ENCODE measurements at regions not wholly inside any gene's neighbourhood (a gene's known extent, or its start where the extent isn't known, plus 50 kb on each side); places are given as distances from the start of the nearest gene placed in this dataset.

DNA sequence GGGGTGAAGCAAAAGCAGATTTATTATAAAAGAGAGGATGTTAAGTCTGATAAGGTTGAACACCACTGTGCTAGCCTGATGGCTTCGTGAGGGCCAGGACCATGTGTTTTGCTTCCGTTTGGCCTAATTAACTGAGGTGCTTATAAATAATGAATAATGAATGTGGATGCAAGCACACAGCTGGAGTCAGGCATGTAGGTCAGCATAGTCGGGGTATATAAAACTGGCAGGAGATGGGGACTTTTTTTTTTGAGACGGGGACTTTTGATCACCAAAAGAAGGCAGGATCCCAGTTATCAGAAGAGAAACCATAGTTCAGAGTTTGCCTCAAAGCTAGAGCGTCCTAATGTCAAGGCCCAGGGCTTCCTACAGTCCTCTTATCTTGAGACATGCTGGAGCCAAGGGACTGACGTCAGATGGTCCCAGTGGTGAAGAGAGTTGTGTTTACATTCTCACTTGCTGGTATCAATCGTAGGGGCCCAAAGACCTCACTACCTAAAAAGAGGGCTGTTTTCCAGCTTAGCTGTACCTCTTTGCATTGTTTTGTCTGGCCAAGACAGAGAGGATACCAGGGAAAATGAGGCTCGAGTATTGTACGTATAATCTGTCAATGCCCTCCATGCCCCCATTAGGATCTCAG, 50.4 kb downstream of the RTL9 start:
- no peak for DNase-seq

DNA sequence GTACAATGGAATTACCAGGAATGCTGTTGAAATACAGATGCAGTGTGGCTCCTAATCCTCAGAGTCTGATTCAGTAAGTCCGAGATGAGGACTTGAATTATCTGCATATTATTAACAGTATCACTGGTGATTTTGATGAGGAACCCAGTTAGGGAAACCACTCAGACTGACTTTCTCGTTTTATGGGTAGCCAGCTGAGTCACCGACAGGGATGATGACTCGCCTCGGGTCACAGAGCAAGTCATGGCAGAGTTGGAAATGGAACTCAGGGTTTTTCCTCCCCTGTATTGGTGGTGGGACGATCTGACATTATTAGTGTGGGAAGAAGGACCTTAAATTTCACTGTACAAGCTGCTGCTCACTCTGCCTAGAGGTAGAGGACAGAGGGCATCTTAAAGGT, 51.3 kb downstream of the RTL9 start:
- no peak for DNase-seq

DNA sequence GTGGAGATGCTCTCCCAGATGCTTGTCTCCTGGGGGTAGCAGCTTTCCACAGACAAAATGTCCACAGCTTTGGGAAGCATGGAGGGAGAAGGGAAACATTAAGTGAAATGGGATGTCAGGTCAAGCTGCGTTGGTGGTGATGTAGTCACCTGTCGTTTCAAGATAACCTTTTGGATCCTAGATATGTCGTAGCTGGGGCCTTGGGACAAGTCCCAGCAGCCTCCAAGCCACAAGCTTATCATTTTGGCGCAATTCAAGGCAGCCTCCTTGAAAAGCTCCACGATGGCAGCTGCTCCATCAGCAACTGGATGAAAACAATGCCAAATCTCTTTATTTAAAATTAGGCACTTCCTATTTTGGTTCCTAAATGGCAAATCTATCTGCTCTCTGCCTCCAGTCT, 52.0 kb downstream of the RTL9 start:
- DNase-seq: no peak

DNA sequence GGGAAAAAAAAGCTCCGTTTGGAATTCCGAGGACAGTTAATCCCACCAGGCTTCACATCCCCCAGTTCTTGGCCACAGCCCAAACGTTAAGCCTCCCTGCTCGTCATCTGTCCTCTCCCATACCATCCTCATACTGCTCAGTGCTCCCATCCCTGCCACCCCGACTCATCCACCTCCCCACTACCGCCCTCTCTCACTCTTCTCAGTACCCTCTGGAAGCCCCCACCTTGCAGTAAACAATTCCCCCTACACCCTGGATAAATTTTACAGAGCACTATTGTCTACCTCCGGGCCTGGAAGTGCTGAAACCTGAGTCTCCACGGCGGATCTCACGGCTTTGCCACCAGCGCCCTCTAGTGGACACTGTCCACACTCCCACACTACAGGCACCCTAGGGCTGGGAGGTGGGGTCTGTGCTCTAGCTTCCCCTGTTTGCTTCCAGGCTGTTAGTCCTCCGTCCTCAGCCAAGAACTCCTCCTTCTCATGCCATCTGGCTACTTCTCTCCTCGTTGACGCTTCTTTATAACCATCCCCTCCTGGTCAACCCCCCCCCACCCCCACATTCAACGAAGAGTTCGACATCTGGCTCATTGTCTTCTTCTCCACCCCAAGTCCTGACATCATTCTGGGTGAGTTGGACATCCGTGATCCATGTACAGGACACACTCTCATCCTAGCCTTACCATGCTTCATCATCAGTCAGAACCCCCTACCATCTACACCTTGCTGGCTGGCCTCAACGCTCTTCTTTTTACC, 54.5 kb downstream of the RTL9 start:
- DNase-seq: peak; percentile 64

DNA sequence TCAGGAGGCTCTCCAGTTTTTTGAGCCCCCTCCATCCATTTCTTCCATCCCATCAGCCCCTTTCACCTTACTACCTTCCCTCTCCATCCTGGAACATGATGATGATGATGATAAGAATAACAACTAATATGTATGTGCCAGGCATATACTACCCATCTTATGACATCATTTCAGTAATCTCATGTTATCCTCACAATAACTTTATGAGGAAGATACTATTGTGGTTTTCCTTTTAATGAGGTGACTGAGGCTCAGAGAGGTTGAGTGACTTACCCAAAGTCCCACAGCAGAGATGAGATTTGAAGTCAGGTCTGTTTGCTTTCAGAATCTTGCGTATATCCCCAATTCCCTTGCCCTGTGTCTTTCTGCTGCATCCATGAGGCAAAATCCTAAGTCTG, 55.1 kb downstream of the RTL9 start:
- no peak for DNase-seq

DNA sequence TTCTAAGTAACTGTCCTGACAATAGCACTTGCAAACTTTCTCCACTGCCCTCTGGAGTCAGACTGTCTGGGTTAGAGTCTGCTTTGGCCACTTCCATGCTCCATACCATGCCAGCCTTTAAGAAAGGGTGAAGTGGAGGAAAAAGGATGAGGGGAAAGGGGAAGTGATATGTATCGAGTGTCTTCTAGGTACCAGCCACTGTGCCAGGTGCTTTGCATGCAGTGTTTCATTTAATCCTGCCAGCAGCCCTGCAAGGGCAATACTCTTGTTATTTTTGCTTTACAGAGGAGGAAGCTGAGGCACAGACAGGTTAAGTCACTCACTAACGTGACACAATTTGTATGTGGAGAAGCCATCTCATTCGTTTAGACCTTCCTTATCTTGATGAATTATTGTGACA, 55.6 kb downstream of the RTL9 start:
- no peak for DNase-seq

DNA sequence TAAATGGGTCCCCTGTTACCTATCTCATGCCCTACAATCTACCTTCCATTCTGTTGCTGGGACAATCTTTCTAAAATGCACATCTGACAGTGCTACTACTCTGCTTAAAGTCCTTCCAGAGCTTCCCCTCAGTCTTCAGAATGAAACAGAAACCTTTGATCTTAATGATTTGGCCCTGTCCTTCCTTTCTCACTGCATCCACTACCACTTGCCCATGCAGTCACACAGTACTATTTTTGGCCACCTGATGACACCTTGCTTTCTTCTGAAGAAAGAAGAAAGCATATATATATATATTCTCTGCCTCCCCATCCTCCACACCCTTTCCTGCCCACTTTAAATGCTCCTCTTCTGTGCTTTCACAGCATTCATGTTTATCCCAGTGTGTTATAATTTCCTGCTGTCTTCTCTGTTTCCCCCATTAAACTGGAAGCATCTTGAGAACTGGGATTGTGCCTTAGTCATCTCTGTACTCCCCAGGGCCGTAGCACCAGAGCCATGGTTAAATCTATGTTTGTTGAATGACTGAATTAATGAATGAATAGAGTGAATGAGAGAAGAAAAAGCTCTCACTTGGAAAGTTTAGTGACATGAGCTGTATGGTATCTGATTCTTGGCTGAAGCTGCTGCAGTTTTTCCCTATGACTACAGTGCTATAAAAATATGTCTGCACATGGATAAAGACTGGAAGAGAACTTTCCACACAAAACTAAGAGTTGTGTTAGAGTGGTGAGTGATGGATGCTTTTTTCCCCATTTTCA, 56.2 kb downstream of the RTL9 start:
- no peak for DNase-seq

DNA sequence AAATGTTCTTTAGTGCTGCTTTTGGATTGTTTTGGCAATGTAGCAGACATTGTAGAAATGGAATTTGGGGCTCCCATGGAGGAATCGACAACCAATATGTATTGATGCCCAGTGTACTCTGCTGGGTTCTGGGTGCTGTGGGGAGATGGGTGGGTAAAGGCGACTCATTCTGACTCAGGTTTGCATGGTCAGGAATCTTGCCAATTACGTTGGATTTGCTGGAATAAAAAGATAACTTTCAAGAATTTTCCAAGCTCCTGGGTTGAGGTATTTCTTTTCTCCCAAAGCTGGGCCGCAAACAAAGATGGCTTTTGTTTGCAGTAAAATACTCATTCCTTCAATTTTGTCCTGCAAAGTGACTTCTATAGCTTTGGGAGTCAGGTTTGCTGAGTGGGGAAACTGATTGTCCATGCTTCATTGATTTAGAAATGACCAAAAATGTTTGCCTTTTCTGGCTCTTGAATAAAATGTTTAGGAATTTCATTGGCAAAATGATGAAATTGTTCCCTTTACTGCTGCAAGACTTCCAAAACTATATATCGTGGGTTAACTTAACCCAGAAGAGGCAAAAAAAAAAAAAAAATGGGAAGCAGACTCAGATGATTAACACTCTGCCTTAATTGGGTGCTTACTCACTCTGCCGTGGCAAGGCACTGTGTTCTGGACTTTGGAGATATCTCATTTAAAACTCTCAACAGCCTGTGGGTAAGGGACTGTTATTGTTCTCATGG, 57.0 kb downstream of the RTL9 start:
- DNase-seq: no peak

DNA sequence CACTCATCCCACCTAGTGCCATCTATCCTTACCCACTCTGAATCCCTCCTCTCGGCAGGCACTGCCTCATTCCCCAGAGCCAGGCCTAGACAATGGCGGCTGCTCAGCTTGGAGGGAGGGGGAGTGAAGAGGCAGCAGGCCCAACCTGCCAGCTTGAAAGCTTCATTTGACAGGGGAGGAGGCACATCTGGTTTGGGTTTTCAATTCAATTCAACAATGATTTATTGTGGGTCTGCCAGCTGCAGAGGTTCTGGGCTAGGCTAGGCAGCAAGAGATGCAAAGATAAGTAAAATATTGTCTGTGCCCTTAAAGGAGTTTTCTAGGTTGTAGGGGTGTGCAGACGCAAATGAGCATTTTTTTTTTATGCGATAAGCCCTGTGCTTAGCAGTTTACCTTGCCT, 58.5 kb downstream of the RTL9 start:
- no peak for DNase-seq

DNA sequence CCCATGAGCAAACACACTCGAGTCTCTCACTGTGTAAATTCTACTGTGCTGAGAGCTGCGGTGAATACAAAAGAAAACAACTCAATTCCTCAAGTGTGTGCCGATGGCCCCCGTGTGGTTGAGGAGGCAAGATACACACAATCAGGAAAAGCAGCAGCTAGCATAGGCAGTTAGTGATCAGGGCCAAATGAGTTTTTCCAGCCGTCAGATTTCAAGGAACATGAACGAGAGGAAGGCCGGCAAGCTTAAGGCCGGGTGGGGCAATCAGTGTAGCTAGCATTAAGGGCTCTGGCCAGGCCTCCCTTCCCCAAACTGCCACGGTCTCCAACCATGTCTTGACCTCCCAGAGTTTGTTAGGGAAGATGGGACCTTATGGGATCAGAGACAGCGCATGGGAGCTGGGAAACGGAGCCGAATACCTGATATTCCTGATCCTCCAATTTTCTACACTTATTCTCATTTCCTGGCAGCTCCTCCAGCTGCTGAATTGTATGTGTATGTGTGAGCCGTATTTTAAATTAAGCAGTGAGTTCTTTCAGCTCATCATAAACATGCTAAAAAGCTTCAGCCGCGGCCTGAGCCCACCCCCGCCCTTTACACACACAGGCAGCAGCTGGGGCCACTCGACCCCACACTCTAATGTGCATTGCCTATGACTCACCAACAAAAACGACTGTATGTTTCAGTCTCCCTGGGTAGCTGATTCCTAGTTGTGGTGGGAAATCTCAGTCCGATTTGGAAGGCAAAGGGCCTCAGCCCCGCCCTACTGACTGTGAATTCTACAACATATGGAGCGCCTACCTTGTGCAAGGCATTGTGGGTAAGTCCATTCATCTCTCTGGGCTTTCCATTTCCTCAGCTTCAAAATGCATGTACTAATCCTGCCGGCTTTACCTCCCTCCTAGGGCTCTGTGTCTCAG, 59.9 kb downstream of the RTL9 start:
- no peak for DNase-seq

DNA sequence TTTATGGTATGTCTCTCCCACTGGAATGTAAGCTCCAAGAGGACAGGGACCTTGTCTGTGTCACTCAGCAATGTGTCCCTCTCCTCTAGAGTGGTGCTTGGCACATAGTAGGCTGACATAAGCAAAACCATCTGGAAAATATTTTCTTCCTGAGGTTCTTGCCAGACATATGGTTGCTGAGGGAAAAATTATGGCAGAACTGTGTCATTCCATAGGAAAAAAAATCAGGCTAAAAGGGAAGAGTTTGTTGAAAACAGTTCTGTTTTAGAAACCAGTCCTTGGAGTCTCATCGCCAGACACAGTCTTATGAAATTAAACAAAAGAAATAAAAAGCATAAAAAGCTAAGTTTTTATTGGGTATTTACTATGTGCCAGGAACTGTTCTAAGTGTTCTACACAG, 60.9 kb downstream of the RTL9 start:
- DNase-seq: no peak

DNA sequence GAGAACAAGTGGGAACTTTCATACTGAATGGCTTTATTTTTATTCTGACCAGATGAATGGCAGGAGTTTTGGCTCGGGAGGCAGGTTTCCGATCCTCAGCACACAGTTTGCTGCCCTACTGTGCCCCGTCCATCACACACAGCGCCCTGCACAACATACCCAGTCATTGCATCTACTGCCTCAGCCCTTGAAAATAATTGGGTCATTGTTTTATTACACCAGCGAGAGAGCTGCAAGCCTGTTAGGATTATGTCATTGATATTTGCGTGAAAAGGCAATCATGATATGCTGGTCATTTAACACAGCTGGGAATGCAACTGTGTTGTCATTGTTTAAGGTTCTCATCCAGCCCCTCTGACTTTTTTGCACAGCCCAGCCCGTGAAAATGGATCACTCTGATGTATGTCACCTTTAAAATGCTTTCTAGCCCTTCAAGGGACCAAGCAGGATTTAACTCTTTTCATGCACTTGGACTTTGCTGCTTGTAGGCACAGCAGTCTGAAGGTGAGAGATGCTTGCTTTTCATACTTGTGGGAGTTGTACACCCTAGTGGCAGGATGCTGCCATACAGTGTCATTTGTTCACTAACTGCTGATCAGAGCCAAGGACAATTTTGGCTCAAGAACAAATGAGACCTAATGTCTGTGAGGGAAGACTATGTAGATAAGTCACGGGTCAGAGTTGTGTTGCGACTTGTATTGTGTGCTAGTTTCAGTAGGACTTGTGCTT, 62.3 kb downstream of the RTL9 start:
- no peak for DNase-seq

DNA sequence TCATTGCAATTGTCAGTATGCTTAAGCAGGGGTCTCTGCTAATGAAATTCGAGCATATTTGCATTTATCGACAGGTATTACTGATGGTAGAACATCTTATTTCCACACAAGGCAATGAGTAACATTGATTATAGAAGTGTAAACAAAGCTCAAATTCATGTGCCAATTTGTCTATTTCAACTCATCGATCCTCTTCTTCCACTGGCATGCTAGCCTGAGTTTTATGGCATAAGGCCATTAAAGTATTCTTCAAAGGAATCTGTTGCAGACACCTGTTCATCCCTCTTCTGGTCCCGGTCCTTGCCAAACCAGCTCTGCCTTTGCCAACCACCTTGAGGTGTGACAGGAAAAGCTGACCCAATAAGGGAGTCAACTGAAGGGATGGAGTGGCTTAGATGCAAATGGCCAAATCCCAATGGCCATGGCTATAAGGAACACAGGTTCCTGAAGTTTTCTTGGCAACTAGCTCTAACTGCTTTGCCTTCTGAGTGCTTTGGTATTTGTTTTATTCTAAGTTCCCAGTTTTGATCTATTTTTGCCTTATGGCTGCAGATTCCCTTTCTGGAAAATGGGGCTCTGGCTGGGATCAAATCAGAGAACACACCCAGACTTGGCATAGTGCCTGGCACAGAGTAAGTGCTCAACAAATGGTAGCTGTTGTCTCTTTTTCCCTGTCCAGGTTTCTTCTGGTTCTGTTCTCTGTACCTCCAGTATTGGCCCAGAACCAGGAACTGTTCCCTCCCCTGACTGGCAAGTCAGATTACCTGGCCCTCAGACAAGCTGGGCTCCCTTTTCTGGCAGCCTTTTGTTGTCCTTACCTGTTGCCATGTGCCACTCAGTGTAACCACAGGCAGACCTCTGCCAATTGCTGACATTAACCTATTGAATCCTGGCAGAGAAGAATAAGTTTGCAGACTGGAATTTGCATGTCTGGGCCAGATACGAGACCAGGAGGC, 63.1 kb downstream of the RTL9 start:
- DNase-seq: no peak

DNA sequence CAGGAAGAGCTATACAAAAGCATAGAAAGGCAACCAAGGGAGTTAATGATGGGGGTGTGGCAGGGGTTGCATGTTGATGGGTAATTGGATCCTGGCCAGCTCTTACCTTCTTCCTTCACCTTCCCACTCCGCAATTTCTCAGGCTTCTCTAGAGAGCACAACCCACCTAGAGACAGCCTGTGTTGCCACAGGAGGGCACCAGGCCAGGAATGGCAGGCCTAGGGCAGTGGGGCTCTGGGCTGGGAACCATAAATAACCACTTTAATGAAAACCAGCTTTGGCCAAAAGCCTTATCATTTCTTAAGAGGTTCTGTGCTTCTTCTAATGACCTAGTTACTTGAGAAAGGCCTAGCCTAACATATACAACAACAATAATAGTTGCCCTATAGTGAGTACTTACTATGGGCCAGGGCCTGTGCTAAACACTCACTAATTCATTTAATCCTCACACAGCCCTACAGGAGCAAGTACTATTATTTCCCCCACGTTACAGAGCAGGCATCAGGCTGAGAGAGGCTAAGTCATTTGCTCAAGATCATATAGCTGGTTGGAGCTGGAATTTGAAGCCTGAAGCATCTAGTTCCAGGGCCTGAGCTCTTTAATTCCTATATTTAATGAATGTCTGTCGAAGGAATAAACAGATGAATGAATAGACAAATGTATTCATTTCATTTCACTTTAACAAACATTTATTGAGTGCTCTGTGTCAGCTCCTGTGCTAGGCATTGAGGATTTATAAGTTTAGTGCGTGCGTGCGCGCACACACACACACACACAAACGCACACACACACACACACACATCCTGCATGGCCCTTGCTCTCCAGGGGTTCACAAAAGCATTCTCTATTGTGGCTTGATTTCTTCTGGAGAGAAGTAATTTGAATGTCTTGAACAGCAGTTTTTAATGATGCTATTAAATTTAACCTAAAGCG, 66.8 kb downstream of the RTL9 start:
- DNase-seq: peak; percentile 78

DNA sequence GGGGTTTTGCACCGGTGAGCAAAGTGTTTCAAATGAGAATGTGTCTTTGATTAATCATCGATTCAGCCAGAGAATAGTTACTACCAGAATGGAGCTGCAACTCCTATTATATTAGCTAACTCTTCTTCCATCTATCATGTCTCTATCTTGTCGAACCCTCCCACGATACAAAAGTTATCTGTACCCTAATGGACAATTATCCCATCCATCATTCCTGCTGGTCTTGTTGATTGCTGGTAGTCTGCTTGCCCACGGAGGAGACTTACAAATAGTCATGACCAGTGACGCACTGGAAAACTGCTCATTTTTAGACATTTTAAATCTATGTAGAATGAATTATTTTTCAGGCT, 67.5 kb downstream of the RTL9 start:
- no peak for DNase-seq

DNA sequence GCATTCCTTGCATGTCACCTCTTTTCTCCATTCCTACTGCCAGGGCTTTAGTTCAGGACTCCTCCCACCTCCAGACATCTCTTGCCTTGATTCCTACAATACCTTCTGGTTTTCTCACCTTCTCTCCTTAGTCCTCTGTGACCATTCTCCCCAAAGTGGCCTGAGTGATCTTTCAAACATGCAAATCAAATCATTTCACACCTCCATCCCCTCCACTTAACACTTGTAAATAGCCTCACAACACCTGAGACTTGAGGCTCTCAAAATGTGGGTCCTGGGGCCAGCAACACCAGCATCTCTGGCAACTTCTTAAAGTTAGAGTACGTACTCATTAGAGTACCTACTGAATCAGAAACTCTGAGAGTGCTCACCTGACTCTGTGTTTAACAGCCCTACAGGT, 68.4 kb downstream of the RTL9 start:
- DNase-seq: no peak

DNA sequence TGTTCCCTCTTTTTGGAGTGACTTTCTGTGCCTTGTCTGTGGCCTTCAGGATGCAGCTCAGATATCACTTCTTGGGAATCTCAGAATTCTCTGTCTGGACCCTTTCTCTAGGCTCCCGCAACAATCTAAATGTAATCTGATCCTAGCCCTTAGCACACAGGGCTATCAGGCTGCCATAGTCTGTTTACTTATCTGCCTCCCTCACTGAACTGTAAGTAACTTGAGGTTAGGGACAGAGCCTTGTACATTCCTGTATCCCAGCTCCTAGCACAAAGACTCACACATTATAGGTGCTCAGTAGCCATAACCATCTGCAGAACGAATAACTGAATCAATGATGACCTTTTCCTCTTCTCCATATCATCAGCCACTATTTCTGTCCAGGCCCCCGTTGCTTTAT, 69.5 kb downstream of the RTL9 start:
- no peak for DNase-seq

DNA sequence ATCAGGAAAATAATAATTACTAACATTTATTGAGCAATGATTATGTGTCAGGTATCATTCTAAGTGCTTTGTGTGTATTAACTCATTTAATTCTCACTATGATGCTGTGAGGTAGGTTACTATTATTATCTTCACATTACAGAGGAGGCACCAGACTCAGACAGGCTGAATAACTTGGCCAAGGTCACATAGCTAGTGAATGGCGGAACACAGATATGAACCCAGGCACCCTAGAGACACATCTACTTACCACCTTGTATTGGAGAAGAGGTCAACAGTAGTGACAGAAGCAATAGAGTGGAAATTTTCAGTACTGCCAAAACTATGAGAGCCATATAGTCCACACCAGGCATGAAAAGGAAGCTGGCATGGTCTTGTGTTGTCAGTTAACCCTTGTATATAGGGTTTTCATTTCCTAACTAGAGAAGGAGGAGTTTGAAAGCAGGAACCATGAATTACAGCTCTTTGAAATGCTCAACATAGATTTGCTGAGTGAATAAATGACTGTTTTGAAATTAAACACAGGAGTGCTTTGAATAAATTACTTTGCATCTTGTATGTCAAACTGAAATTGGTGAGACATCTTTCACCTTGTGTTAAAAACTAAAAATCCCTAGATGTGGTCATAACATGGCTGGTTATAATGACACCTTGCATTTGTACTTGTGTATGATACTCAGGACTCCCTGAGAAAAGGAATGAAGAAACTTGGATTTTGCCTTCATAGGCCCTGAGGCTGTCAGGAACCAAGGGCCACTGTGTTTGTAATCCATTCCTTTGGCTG, 71.8 kb downstream of the RTL9 start:
- DNase-seq: no peak
